ENCODE measurements at regions not wholly inside any gene's neighbourhood (a gene's known extent, or its start where the extent isn't known, plus 50 kb on each side); places are given as distances from the start of the nearest gene placed in this dataset.

DNA sequence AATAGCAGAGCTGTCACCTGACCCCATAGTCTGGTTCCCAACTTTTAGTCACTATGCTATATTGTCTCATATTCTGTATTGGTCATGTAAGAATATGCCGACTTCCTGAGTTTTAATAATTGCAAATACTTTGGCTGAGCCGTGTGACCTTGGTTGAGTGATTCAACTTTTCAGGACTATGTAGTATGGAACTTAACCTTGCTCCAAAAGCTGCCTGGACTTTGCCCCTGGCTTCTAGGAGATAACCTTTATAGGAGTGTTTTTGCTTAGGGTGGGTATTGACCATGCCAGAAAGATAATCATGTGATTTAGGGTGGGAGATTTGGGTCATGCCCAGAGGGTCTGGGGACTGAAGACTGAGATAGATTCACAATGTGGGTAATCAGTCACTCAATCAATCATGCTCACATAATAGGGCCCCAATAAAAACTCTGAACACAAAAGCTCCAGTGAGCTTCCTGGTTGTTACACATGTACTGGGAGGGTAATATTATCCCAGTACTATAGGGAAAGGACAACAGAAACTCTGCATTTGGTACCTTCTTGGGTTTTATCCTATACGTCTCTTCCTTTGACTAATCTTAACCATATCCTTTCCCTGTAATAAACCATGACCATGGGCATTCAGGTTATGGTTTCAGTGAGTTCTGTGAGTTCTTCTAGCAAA is 235.6 kb downstream of the RNF152 start:
- Histone ChIP-seq H2BK15ac (ENCODE audit: low read length) (no peak overlapping the region), H3K9me3 (replicated peaks in 1 of 2; ENCODE audit: control insufficient read depth in 2 of 2, insufficient read depth in 1 of 2, low read depth in 1 of 2, low read length in 2 of 2) (peaks cover 0 to 3% of the 10 kb centered on the region in 2 donors), H3K27ac (replicated peaks; ENCODE audit: low read length) (no peak overlapping the region), H4K8ac (ENCODE audit: low read depth, low read length) (no peak overlapping the region), H3K9ac (ENCODE audit: low read depth, low read length, poor library complexity) (no peak overlapping the region), H2AK5ac (ENCODE audit: low read depth, low read length) (no peak overlapping the region), H2BK120ac (ENCODE audit: low read depth, low read length) (no peak overlapping the region), H2BK12ac (ENCODE audit: low read length) (no peak overlapping the region), H3K4me1 (ENCODE audit: control insufficient read depth in 2 of 2, insufficient read depth in 1 of 2, low read depth in 1 of 2, low read length in 2 of 2) (peaks cover 3 to 4% of the 10 kb centered on the region in 2 donors), H4K91ac (ENCODE audit: low read depth, low read length, poor library complexity) (no peak overlapping the region), H3K36me3 (replicated peaks in 1 of 2; ENCODE audit: control insufficient read depth in 2 of 2, insufficient read depth in 2 of 2, low read length in 2 of 2) (no peaks in the 10 kb centered on the region), H3K4me3 (ENCODE audit: low read length in 2 of 2) (no peak overlapping the region), H3K23ac (ENCODE audit: low read depth, low read length, poor library complexity) (no peak overlapping the region), H2BK5ac (ENCODE audit: low read length) (no peak overlapping the region), H3K4ac (ENCODE audit: low read length) (no peak overlapping the region), H3K4me2 (ENCODE audit: insufficient read depth, low read length, poor library complexity, severe bottlenecking) (no peak overlapping the region), H3K27me3 (ENCODE audit: control insufficient read depth in 3 of 3, insufficient read depth in 3 of 3, low read depth in 1 of 3, low read length in 3 of 3) (no peaks in the 10 kb centered on the region), H2AFZ (ENCODE audit: low read length) (no peak overlapping the region), H3K18ac (ENCODE audit: low read length) (no peak overlapping the region), H3K14ac (ENCODE audit: low read length) (no peak overlapping the region), H3K79me1 (ENCODE audit: low read depth, low read length) (no peaks in the 10 kb centered on the region)
- no peak for DNase-seq (ENCODE audit: low spot score)
- no CpG with 5 or more reads among the region's 3 CpGs for WGBS, 2 donors (ENCODE audit: extremely low coverage in 2 of 2, insufficient read length in 2 of 2, insufficient replicate concordance in 1 of 2)

GRCh38 chr18:61655630-61656029 is 237.2 kb downstream of the RNF152 start:
- Histone ChIP-seq H3K4ac (ENCODE audit: low read length) (no peak overlapping the region), H2AFZ (ENCODE audit: low read length) (no peak overlapping the region)

GRCh38 chr18:61653823-61654551 is 238.8 kb downstream of the RNF152 start:
- Histone ChIP-seq H2BK12ac (ENCODE audit: low read length) (no peak overlapping the region), H3K4me2 (ENCODE audit: insufficient read depth, low read length, poor library complexity, severe bottlenecking) (no peak overlapping the region), H3K27ac (replicated peaks; ENCODE audit: low read length) (no peak overlapping the region), H2BK5ac (ENCODE audit: low read length) (no peak overlapping the region), H3K9ac (ENCODE audit: low read depth, low read length, poor library complexity) (no peak overlapping the region), H3K9me3 (replicated peaks in 1 of 2; ENCODE audit: control insufficient read depth in 2 of 2, insufficient read depth in 1 of 2, low read depth in 1 of 2, low read length in 2 of 2) (no peaks in the 10 kb centered on the region), H3K79me1 (ENCODE audit: low read depth, low read length) (no peaks in the 10 kb centered on the region), H3K36me3 (replicated peaks in 1 of 2; ENCODE audit: control insufficient read depth in 2 of 2, insufficient read depth in 2 of 2, low read length in 2 of 2) (no peaks in the 10 kb centered on the region), H4K91ac (ENCODE audit: low read depth, low read length, poor library complexity) (no peak overlapping the region), H3K18ac (ENCODE audit: low read length) (no peak overlapping the region), H2BK120ac (ENCODE audit: low read depth, low read length) (no peak overlapping the region), H3K4ac (ENCODE audit: low read length) (no peak overlapping the region), H3K14ac (ENCODE audit: low read length) (no peak overlapping the region), H3K23ac (ENCODE audit: low read depth, low read length, poor library complexity) (no peak overlapping the region), H2AK5ac (ENCODE audit: low read depth, low read length) (no peak overlapping the region), H2BK15ac (ENCODE audit: low read length) (no peak overlapping the region), H2AFZ (ENCODE audit: low read length) (peak overlapping the region; percentile 55), H3K4me3 (ENCODE audit: low read length in 2 of 2) (no peak overlapping the region), H3K4me1 (ENCODE audit: control insufficient read depth in 2 of 2, insufficient read depth in 1 of 2, low read depth in 1 of 2, low read length in 2 of 2) (peaks cover 3 to 4% of the 10 kb centered on the region in 2 donors), H3K27me3 (ENCODE audit: control insufficient read depth in 3 of 3, insufficient read depth in 3 of 3, low read depth in 1 of 3, low read length in 3 of 3) (no peaks in the 10 kb centered on the region), H4K8ac (ENCODE audit: low read depth, low read length) (no peak overlapping the region)
- no CpG with 5 or more reads among the region's 4 CpGs for WGBS, 2 donors (ENCODE audit: extremely low coverage in 2 of 2, insufficient read length in 2 of 2, insufficient replicate concordance in 1 of 2)
- DNase-seq (ENCODE audit: low spot score), result no peak

More at GRCh38 chr18:61655630-61656029, 237.2 kb downstream of the RNF152 start:
- Histone ChIP-seq H3K4me1 (ENCODE audit: control insufficient read depth in 2 of 2, insufficient read depth in 1 of 2, low read depth in 1 of 2, low read length in 2 of 2) (peaks cover 3 to 4% of the 10 kb centered on the region in 2 donors), H4K91ac (ENCODE audit: low read depth, low read length, poor library complexity) (no peak overlapping the region), H2AK5ac (ENCODE audit: low read depth, low read length) (no peak overlapping the region), H3K9me3 (replicated peaks in 1 of 2; ENCODE audit: control insufficient read depth in 2 of 2, insufficient read depth in 1 of 2, low read depth in 1 of 2, low read length in 2 of 2) (no peaks in the 10 kb centered on the region), H3K27me3 (ENCODE audit: control insufficient read depth in 3 of 3, insufficient read depth in 3 of 3, low read depth in 1 of 3, low read length in 3 of 3) (no peaks in the 10 kb centered on the region), H3K23ac (ENCODE audit: low read depth, low read length, poor library complexity) (no peak overlapping the region), H3K36me3 (replicated peaks in 1 of 2; ENCODE audit: control insufficient read depth in 2 of 2, insufficient read depth in 2 of 2, low read length in 2 of 2) (no peaks in the 10 kb centered on the region), H2BK120ac (ENCODE audit: low read depth, low read length) (no peak overlapping the region), H2BK5ac (ENCODE audit: low read length) (no peak overlapping the region), H3K14ac (ENCODE audit: low read length) (no peak overlapping the region), H2BK15ac (ENCODE audit: low read length) (no peak overlapping the region), H3K79me1 (ENCODE audit: low read depth, low read length) (no peaks in the 10 kb centered on the region), H3K4me2 (ENCODE audit: insufficient read depth, low read length, poor library complexity, severe bottlenecking) (no peak overlapping the region), H3K9ac (ENCODE audit: low read depth, low read length, poor library complexity) (no peak overlapping the region), H3K18ac (ENCODE audit: low read length) (no peak overlapping the region), H3K4me3 (ENCODE audit: low read length in 2 of 2) (no peak overlapping the region), H4K8ac (ENCODE audit: low read depth, low read length) (no peak overlapping the region), H3K27ac (replicated peaks; ENCODE audit: low read length) (no peak overlapping the region), H2BK12ac (ENCODE audit: low read length) (no peak overlapping the region)
- no peak for DNase-seq (ENCODE audit: low spot score)
- WGBS, 2 donors (ENCODE audit: extremely low coverage in 2 of 2, insufficient read length in 2 of 2, insufficient replicate concordance in 1 of 2), result no CpG with 5 or more reads among the region's 2 CpGs

DNA sequence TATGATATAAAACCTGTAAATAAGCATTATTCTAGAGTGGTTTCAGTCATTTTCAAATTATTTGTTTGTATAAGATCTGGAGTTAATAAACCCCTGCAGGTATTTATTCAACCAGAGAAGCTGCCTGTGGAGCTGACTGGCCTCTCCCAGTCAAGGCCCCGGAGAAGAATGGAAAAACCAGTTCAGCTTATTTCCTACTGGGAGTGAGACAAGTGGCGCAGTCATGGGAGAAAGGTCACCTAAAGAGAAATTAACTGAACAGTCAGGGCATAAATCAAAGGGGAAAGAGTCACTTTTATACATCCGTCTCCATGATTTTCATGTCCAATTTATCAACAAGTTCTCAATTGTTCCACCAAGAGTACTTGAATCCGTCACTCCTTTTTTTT is 240.9 kb downstream of the RNF152 start:
- H3K27me3 ChIP-seq (ENCODE audit: control insufficient read depth in 3 of 3, insufficient read depth in 3 of 3, low read depth in 1 of 3, low read length in 3 of 3), result no peaks in the 10 kb centered on the region
- no peak overlapping the region for H2BK5ac ChIP-seq (ENCODE audit: low read length)
- no peak overlapping the region for H4K91ac ChIP-seq (ENCODE audit: low read depth, low read length, poor library complexity)
- no peaks in the 10 kb centered on the region for H3K79me1 ChIP-seq (ENCODE audit: low read depth, low read length)
- H4K8ac ChIP-seq (ENCODE audit: low read depth, low read length), result no peak overlapping the region
- no peak overlapping the region for H2AK5ac ChIP-seq (ENCODE audit: low read depth, low read length)
- DNase-seq (ENCODE audit: low spot score), result no peak
- H3K4ac ChIP-seq (ENCODE audit: low read length), result no peak overlapping the region
- H3K18ac ChIP-seq (ENCODE audit: low read length), result no peak overlapping the region
- no CpG with 5 or more reads among the region's 4 CpGs for WGBS, 2 donors (ENCODE audit: extremely low coverage in 2 of 2, insufficient read length in 2 of 2, insufficient replicate concordance in 1 of 2)
- no peak overlapping the region for H3K4me3 ChIP-seq (ENCODE audit: low read length in 2 of 2)
- H2BK12ac ChIP-seq (ENCODE audit: low read length), result no peak overlapping the region
- no peak overlapping the region for H3K27ac ChIP-seq (replicated peaks; ENCODE audit: low read length)
- peaks cover 3 to 5% of the 10 kb centered on the region in 2 donors for H3K4me1 ChIP-seq (ENCODE audit: control insufficient read depth in 2 of 2, insufficient read depth in 1 of 2, low read depth in 1 of 2, low read length in 2 of 2)
- H3K14ac ChIP-seq (ENCODE audit: low read length), result no peak overlapping the region
- H2AFZ ChIP-seq (ENCODE audit: low read length), result no peak overlapping the region
- no peak overlapping the region for H3K4me2 ChIP-seq (ENCODE audit: insufficient read depth, low read length, poor library complexity, severe bottlenecking)
- H2BK15ac ChIP-seq (ENCODE audit: low read length), result no peak overlapping the region
- no peak overlapping the region for H3K23ac ChIP-seq (ENCODE audit: low read depth, low read length, poor library complexity)
- H2BK120ac ChIP-seq (ENCODE audit: low read depth, low read length), result no peak overlapping the region
- no peaks in the 10 kb centered on the region for H3K9me3 ChIP-seq (replicated peaks in 1 of 2; ENCODE audit: control insufficient read depth in 2 of 2, insufficient read depth in 1 of 2, low read depth in 1 of 2, low read length in 2 of 2)
- H3K36me3 ChIP-seq (replicated peaks in 1 of 2; ENCODE audit: control insufficient read depth in 2 of 2, insufficient read depth in 2 of 2, low read length in 2 of 2), result no peaks in the 10 kb centered on the region
- no peak overlapping the region for H3K9ac ChIP-seq (ENCODE audit: low read depth, low read length, poor library complexity)
